ENCODE measurements at regions not wholly inside any gene's neighbourhood (a gene's known extent, or its start where the extent isn't known, plus 50 kb on each side); places are given as distances from the start of the nearest gene placed in this dataset.
"Not testable (repeated sequence)": the region's sequence is repeated elsewhere in the genome, so short reads cannot be mapped to it uniquely, and the experiment has no call there.

GRCh38 chr3:177714945-177715344 lies 517.7 kb upstream of the TBL1XR1 start:
- no peaks in the 10 kb centered on the region for H3K9me3 Mint-ChIP-seq (ENCODE audit: unreplicated experiment)
- no peak overlapping the region for H3K4me3 Mint-ChIP-seq (ENCODE audit: unreplicated experiment)
- H3K27ac Mint-ChIP-seq (ENCODE audit: unreplicated experiment) = no peak overlapping the region
- intact Hi-C loops (cut with micrococcal nuclease; ENCODE audit: unreplicated experiment) = no loop called here
- H3K4me1 Mint-ChIP-seq (ENCODE audit: low read depth, unreplicated experiment) = no peaks in the 10 kb centered on the region
- H3K36me3 Mint-ChIP-seq (ENCODE audit: insufficient read depth, unreplicated experiment) = no peaks in the 10 kb centered on the region
- TF ChIP-seq CTCF (IDR thresholded peaks at IDR 0.05; ENCODE audit: insufficient read depth in 1 of 2, low read depth in 1 of 2, low read length in 1 of 2, severe bottlenecking in 1 of 2, unreplicated experiment in 1 of 2) = no peak
- CTCF ChIA-PET = no interaction called here
- no peaks in the 10 kb centered on the region; the same call in 1 of the 2 replicates for H3K4me1 ChIP-seq
- POLR2A ChIA-PET = no interaction called here
- no peak for DNase-seq
- BruUV-seq (replicated peaks) = no TSS peak
- H3K36me3 ChIP-seq (ENCODE audit: control insufficient read depth, insufficient read depth, low read length) = no peaks in the 10 kb centered on the region
- no peaks in the 10 kb centered on the region for H3K27me3 Mint-ChIP-seq (ENCODE audit: insufficient read depth, unreplicated experiment)
- no peaks in the 10 kb centered on the region for H3K9me3 ChIP-seq
- H3K4me3 ChIP-seq (ENCODE audit: low read depth, low read length) = no peak overlapping the region
- no peaks in the 10 kb centered on the region for H3K27me3 ChIP-seq (replicated peaks; ENCODE audit: control insufficient read depth, insufficient read depth, low read length)

- Histone ChIP-seq H3K27me3 (replicated peaks; ENCODE audit: control insufficient read depth, insufficient read depth, low read length) (no peaks in the 10 kb centered on the region), H3K4me3 (ENCODE audit: low read depth, low read length) (no peak overlapping the region), H3K9me3 (no peaks in the 10 kb centered on the region), H3K4me1 (no peaks in the 10 kb centered on the region; the same call in 1 of the 2 replicates), H3K36me3 (ENCODE audit: control insufficient read depth, insufficient read depth, low read length) (no peaks in the 10 kb centered on the region)
- no peak for TF ChIP-seq CTCF (IDR thresholded peaks at IDR 0.05; ENCODE audit: insufficient read depth in 1 of 2, low read depth in 1 of 2, low read length in 1 of 2, severe bottlenecking in 1 of 2, unreplicated experiment in 1 of 2)
- BruUV-seq (replicated peaks) = no TSS peak
- Mint-ChIP-seq H3K4me1 (ENCODE audit: low read depth, unreplicated experiment) (no peaks in the 10 kb centered on the region), H3K27ac (ENCODE audit: unreplicated experiment) (no peak overlapping the region), H3K36me3 (ENCODE audit: insufficient read depth, unreplicated experiment) (no peaks in the 10 kb centered on the region), H3K4me3 (ENCODE audit: unreplicated experiment) (no peak overlapping the region), H3K27me3 (ENCODE audit: insufficient read depth, unreplicated experiment) (no peaks in the 10 kb centered on the region), H3K9me3 (ENCODE audit: unreplicated experiment) (no peaks in the 10 kb centered on the region)
- intact Hi-C loops (cut with micrococcal nuclease; ENCODE audit: unreplicated experiment) = no loop called here
- ChIA-PET CTCF (no interaction called here), POLR2A (no interaction called here)
- no peak for DNase-seq
These were observed 518.7 kb upstream of the TBL1XR1 start for GRCh38 chr3:177715980-177716379.

- H3K4me3 ChIP-seq (ENCODE audit: low read depth, low read length); H3K4me1 ChIP-seq; H3K36me3 ChIP-seq (ENCODE audit: control insufficient read depth, insufficient read depth, low read length); CTCF ChIA-PET; H3K4me1 Mint-ChIP-seq (ENCODE audit: low read depth, unreplicated experiment); H3K36me3 Mint-ChIP-seq (ENCODE audit: insufficient read depth, unreplicated experiment); intact Hi-C loops (cut with micrococcal nuclease; ENCODE audit: unreplicated experiment); POLR2A ChIA-PET; H3K4me3 Mint-ChIP-seq (ENCODE audit: unreplicated experiment); H3K27me3 ChIP-seq (replicated peaks; ENCODE audit: control insufficient read depth, insufficient read depth, low read length); H3K27ac Mint-ChIP-seq (ENCODE audit: unreplicated experiment); H3K9me3 ChIP-seq; H3K27me3 Mint-ChIP-seq (ENCODE audit: insufficient read depth, unreplicated experiment); DNase-seq; BruUV-seq (replicated peaks); H3K9me3 Mint-ChIP-seq (ENCODE audit: unreplicated experiment): not testable (repeated sequence)
These were observed 523.6 kb upstream of the TBL1XR1 start for GRCh38 chr3:177720927-177721326.

All from Caco-2 (cell line).